ENCODE measurements at regions not wholly inside any gene's neighbourhood (a gene's known extent, or its start where the extent isn't known, plus 50 kb on each side); places are given as distances from the start of the nearest gene placed in this dataset.

- in situ Hi-C loops (cut with MboI; ENCODE audit: low sequenced_read_pairs): no loop called here
Measured at GRCh38 chr6:157769776-157770426, 53.1 kb upstream of the SNX9 start.

GRCh38 chr6:157770946-157771345, 52.1 kb upstream of the SNX9 start:
- in situ Hi-C loops (cut with MboI; ENCODE audit: low sequenced_read_pairs): no loop called here

- in situ Hi-C loops (cut with MboI; ENCODE audit: low sequenced_read_pairs): no loop called here
Measured at GRCh38 chr6:157772820-157773219, 50.2 kb upstream of the SNX9 start.

Data from HL-60/S4 treated with phorbol 12-myristate 13-acetate at 8.2 ng/mL for 4 days and 3 days (cell line).